ENCODE measurements at regions not wholly inside any gene's neighbourhood (a gene's known extent, or its start where the extent isn't known, plus 50 kb on each side); places are given as distances from the start of the nearest gene placed in this dataset.

GRCh38 chr1:187771396-187771795, 942.6 kb downstream of the PLA2G4A start:
- no peak for TF ChIP-seq CTCF (IDR thresholded peaks at IDR 0.05; ENCODE audit: extremely low read depth, missing control alignments)
- no peak for DNase-seq (ENCODE audit: low spot score)

GRCh38 chr1:187773168-187773567, 944.4 kb downstream of the PLA2G4A start:
- TF ChIP-seq CTCF (IDR thresholded peaks at IDR 0.05; ENCODE audit: extremely low read depth, missing control alignments), result no peak
- no peak for DNase-seq (ENCODE audit: low spot score)

- no peak for DNase-seq (ENCODE audit: low spot score)
- no peak for TF ChIP-seq CTCF (IDR thresholded peaks at IDR 0.05; ENCODE audit: extremely low read depth, missing control alignments)
Observed at GRCh38 chr1:187787736-187788135, 959.0 kb downstream of the PLA2G4A start.

GRCh38 chr1:187788718-187789117, 960.0 kb downstream of the PLA2G4A start:
- no peak for TF ChIP-seq CTCF (IDR thresholded peaks at IDR 0.05; ENCODE audit: extremely low read depth, missing control alignments)
- DNase-seq (ENCODE audit: low spot score), result no peak

GRCh38 chr1:187790724-187791123, 962.0 kb downstream of the PLA2G4A start:
- no peak for TF ChIP-seq CTCF (IDR thresholded peaks at IDR 0.05; ENCODE audit: extremely low read depth, missing control alignments)
- DNase-seq (ENCODE audit: low spot score), result no peak

GRCh38 chr1:187794561-187794960, 965.8 kb downstream of the PLA2G4A start:
- no peak for TF ChIP-seq CTCF (IDR thresholded peaks at IDR 0.05; ENCODE audit: extremely low read depth, missing control alignments)
- no peak for DNase-seq (ENCODE audit: low spot score)

- TF ChIP-seq CTCF (IDR thresholded peaks at IDR 0.05; ENCODE audit: extremely low read depth, missing control alignments), result no peak
- DNase-seq (ENCODE audit: low spot score), result no peak
Observed at GRCh38 chr1:187809549-187809948, 980.8 kb downstream of the PLA2G4A start.
